GM21717 (cell line): ENCODE measurements at regions not wholly inside any gene's neighbourhood (a gene's known extent, or its start where the extent isn't known, plus 50 kb on each side); places are given as distances from the start of the nearest gene placed in this dataset.
"Not testable (repeated sequence)": the region's sequence is repeated elsewhere in the genome, so short reads cannot be mapped to it uniquely, and the experiment has no call there.

Experiments used
- ATAC-seq: cut with Tn5 transposase; IDR thresholded peaks from one replicate; pipeline ENCODE4 v1.9.1; 2021; ENCODE audit warnings: mild to moderate bottlenecking, moderate library complexity; ENCODE audit not compliant: unreplicated experiment

DNA sequence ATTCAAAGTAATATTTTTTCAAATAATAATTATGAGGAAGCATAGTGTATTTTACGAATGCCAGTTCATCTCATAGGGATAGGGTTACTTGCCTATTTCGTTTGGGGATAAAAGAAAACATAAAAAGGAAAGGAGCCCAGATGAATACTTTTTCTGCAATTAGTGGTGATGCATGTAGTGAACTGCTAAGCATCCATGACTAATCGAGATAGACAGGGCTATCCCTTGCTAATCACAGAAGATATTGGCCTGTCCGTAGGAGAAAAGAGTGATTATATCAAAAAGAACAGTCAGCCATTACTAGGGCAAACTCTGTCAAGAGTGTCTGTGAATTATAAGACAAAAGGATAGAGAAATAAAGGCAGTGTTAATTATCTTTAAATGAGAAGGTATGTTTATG, 746.1 kb downstream of the C4orf33 start:
- ATAC-seq, result no peak

DNA sequence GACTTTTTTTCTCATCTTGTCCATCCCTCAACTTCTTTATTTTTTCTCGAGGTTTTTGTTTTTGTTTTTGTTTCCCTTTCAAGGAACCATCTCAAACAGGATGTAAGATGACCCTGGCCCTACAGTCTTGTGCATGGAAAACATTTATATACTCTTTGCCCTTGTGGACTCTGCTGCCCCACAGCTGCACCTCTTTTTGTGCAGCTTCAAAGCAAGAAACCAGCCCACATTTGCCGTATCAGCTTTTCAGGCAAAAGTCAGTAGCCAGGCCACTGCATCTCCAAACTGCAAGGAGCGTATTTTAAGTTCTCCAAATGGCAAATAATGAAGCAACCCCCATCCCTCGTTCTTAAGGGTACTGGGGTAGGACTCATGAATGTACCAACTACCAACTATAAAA, 756.5 kb downstream of the C4orf33 start:
- ATAC-seq, result no peak

DNA sequence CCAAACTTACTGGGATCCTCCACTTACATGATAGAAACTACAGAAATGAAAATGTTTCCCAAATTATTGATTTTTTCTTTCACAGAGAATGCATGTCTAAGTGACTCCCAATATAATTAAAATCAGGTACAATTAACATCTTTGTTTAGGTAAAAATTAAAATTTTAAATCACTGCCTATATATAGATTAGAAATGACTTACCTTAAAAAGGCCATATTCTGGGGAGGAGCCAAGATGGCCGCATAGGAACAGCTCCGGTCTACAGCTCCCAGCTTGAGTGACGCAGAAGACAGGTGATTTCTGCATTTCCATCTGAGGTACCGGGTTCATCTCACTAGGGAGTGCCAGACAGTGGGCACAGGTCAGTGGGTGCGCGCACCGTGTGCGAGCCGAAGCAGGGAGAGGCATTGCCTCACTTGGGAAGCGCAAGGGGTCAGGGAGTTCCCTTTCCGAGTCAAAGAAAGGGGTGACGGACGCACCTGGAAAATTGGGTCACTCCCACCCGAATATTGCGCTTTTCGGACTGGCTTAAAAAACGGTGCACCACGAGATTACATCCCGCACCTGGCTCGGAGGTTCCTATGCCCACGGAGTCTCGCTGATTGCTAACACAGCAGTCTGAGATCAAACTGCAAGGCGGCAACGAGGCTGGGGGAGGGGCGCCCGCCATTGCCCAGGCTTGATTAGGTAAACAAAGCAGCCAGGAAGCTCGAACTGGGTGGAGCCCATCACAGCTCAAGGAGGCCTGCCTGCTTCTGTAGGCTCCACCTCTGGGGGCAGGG, 757.9 kb downstream of the C4orf33 start:
- not testable (repeated sequence) for ATAC-seq

DNA sequence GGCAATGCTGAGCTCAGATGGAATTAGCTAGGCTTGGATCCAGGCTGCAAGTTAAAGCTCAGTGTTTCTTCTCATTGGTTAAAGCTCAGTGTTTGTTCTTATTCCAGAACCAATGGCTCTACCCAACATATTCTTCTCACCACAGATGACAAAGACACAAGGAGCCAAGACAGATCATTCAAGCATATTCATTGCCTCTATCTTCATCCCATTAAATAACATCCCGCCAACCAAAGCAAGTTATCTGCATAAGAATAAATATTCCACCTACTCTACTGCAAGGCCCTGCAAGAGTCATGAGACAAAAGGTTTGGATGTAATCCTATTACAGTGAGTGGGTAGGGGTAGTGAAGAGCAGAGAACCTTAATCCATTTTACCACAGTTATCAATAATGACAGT, 766.5 kb downstream of the C4orf33 start:
- ATAC-seq, result no peak

DNA sequence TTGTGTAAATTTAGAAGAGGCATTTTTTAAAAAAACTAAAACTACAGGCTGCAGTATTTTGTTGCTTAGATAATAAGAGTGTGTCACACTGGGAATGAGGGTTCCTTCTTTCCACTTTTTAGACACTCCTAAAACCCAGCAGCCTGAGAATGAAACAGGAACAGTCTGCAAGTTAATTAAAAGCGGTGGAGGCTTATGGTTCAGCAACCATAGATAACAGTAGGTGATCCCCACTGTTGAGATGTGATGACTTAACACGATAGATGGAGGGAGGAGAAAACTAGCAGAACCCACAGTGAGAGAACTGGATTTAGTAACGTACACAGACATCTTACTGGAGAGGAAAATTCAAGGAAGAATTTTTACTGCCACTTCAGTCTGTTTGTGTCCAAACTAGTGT, 767.3 kb downstream of the C4orf33 start:
- no peak for ATAC-seq

DNA sequence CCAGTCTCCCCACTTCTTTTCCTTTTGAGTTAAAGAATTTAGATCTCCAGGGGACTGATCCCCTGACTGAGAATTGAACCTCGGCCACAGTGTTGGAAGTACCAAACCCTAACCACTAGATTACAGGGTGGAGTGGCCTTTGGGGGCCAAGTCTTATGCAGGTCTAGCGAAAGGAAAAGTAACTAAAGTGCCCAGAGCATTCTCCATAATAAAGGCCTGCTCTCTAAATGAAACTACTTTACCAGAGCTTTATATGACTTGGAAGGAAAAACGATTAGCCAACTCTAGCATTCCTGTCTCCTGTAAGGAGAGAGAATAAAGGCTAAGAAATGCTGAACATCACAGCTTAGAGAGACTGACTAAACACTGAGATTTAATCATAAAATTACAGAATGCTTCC, 788.0 kb downstream of the C4orf33 start:
- ATAC-seq, result no peak

DNA sequence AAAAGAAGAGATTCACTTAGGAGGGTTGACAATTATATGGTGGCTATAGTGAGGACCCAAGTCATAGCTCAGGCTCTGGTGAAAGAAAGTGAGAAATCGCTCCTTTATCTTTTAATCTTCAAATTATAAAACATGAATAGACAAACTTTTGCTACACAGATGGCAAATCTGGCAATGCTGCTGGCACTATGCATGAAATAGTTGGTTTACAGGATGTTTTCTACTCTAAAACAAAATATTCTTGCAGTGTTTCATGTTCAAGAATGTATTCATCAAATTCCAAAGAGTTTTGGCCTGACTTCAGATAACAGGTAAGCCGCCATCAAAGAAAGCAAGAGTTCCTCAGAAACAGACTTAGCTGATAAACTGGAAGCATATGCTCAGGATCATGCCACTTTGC, 801.2 kb downstream of the C4orf33 start:
- no peak for ATAC-seq

DNA sequence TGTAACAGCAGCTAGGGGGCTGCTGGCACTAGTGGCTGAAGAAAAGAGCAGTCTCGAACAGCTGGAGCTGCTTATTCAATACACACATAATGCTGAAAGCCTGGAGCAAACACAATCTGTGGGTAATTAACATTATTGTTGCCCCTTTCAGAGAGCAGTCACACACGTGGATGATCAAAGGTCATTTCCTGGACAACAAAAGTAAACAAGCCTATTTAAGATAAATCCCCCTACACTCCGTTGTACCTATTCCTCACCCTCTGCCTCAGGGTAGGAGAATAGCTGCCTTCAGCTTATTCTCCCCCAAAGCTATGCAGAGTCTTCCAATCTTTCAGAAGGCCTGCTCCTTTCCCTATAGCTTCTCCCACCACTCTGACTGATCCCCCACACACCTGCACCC, 803.9 kb downstream of the C4orf33 start:
- no peak for ATAC-seq

DNA sequence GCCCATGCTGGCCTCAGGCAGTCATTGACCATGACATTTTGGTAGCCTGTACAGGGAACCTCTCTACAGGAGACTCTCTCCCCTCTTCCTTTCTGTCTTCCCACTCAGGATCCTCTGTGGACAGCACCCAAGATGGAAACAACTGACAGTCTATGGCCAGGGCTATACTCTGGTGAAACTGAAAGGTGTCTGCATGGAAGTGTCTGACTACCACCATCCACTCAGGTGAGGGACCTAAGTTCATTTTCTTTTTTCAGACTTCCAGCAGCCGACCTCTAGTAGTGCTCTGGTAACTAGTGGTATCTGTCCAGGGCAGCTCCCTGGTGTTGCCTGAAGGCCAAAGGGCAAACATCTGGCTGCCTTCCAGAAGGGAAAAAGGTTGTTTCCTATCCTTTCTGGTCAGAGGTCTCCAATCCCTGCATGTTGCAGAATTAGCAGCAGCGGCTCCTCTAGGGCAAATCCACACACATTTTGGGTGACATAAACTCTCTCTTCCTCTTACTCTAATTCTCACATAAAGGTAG, 804.5 kb downstream of the C4orf33 start:
- no peak for ATAC-seq

DNA sequence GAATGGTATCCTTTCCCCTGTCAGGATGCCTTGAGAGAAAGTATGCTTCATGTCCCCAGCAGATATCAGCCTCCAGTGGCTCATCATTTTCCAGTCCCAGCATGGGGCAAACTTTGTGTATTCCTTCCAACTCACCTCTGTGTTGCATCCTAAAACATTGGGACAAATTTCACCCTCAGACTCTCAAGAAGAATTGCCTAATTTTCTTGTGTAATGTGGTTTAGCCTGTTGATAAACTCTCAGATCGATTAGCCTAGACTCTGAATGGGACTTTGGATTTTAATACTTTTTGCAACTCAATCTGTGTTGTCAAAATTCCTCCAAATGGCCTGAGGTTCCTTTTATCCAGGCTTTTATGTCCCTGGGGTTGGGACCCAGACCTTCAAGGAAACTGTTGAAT, 805.3 kb downstream of the C4orf33 start:
- ATAC-seq, result no peak

DNA sequence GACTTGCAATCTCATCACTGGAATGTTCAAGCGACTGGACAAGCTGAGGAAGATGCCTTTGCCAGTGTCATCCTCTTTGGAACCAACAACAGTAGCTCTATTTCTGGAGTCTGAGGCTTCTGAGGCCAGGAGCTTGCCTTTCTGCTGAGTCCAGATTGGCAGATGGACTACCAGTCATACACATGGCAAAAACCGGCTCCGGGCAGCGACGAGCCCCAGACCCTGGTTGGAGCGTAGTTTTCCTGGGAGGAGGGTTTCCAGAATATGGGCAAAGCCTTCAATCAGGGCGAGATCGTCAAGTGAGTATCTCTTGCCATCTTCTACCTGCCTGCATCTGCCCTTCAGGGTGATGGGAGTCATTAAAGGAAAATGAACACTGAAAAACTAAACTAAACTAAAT, 807.9 kb downstream of the C4orf33 start:
- no peak for ATAC-seq

DNA sequence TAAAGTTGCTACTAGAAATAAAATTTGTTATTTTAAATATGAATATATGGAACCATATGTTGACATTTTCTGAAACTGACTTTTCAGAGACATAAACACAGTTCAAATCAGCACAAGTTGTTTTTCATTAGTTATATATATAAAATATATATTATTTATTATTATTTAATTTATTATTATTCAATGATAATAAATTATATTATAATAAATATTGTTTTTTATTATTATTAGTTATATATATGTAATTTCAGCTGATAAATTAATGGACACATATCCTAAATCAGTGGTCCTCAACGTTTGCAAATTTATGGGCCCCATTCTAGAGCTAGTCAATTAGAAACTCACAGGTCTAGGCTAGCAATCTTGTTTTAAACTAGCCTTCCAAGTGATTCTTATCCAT, 809.3 kb downstream of the C4orf33 start:
- no peak for ATAC-seq

DNA sequence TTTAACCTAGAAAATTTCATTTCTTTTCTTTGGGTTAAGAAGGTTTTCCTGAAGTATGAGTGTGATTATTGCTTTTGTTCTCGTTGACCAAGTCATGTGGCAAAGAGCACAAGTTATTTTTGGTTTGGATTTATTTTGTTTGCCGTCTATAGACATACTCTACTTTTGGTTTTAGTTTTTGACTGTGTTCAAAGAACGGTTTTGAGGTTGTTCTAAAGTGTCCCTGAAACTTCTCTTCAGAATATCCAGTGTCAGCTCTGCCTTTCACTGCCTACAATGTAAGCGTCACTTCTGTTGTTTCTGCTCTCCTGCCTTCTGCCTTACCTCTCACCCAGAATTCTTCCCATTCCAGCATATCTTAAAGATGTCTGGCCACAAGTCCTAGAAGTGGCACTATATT, 812.2 kb downstream of the C4orf33 start:
- ATAC-seq, result no peak

DNA sequence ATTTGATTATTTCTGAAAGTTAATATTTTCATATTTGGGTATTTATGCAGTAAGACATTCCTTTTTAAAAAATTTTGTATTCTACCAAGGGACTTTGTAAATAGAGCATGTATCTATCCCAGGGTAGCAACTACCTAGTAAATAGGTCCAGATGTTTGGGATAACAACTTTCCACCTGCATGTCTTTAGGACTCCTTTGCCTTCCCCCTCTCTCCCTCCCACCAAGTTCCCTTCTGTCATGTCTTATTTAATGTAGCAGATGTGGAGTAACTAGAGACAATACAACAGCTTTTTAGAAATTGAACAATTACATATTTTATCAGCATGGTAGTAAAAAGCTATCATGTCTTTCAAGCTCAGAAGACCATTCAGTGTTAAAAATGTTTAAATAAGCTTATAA, 821.0 kb downstream of the C4orf33 start:
- ATAC-seq, result no peak

DNA sequence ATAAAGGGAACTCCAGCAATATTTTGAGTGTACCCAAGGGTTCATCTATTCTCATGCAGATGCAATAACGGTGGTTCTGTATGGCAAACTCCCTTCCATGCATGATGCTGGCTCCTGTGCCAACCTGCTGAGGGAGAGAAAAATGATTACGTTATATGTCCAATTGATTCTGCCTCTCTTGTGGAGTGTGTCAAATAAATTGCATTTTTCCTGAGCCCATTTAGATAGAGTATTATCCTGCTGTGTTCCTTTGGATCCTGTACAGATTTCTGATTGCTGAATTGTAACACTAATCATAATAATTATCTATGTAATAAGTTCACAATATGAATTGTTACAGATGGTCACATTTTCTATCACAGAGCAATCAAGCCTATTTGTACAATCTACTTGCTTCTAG, 821.7 kb downstream of the C4orf33 start:
- no peak for ATAC-seq

DNA sequence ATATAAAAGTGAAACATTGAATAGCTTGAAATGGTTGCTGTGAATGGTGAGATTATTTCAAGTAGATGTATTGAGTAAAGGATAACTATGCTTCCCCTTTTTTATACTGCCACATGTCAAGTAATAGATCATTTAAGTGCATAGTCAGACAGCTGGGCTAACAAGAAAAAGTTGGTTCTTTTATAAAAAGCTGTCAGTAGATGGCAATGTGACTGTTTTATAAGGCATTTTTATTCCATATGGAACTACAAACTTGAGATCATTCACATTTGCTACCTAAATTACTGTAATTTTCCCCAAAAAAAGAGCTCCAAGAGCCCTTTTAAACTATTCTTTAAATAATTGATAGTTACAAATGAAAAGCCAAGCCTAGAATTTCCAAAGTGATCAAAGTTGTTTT, 831.0 kb downstream of the C4orf33 start:
- ATAC-seq, result no peak

DNA sequence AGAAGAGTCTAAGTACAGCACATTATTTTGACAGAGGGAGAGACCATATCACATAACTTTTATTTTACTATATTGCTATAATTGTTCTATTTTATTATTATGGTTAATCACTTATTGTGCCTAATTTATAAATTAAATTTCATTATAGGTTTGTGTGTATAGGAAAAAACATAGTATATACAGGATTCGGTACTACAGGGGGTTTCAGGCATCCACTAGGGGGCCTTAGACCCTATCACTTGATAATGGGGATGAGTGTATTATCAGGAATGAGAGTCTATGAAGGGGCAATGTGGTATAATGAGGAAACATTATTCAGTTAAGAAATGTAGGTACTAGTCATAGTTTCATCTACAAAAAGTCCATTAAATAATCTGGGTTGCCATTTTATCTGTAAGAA, 833.1 kb downstream of the C4orf33 start:
- ATAC-seq, result no peak

DNA sequence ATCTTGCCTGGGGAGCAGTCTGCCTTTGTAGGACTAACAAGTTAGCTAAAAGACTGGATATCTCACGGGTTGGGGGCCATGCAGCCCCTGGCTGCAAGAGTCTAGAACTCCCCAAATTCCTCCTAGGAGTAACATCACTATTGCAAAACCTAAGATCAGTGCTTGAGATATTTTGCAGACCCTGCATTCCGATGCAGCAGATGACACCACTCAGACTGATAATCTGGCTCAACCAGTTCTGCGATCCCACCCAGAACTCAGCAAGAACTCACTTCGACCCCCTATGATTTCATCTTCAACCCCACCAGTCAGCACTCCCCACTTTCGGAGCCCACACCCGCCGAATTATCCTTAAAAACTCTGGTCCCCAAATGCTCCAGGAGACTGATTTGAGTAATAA, 834.0 kb downstream of the C4orf33 start:
- no peak for ATAC-seq

DNA sequence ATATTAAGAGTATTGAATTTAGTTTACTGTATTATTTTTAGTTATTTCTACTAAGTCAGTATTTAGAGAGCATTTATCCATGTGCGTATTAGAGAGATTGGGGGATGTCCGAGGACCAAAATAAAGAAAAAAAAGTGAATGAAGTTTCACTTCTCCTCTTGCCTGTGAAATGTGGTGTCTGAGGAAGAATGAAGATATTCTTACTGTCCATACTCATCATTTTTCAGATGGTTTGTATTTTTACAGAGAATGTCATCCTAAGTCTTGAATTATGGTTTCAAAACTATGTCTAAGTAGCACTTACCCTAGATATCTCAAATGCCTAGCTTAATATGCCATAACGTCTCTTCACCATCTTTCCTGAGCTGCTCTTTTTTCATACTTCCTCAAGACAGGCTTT, 854.3 kb downstream of the C4orf33 start:
- no peak for ATAC-seq

DNA sequence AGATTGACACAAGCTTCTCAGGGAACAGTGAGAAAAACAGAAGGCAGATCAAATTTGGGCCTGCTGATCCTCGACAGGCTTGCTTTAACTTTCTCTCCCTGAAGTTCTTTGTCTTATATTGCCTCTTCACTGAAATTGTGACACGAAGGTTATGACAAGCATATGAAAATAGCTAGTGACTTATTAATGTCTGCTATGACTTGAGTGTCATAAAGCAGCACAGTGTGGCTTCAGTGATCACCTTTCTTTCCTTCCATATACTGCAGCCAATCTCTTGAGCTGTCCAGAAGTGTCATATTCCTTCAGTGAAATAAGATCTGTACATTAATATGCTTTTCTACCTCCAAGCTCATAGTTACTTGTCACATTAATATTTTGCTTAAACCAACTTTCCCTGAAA, 870.2 kb downstream of the C4orf33 start:
- ATAC-seq, result no peak

DNA sequence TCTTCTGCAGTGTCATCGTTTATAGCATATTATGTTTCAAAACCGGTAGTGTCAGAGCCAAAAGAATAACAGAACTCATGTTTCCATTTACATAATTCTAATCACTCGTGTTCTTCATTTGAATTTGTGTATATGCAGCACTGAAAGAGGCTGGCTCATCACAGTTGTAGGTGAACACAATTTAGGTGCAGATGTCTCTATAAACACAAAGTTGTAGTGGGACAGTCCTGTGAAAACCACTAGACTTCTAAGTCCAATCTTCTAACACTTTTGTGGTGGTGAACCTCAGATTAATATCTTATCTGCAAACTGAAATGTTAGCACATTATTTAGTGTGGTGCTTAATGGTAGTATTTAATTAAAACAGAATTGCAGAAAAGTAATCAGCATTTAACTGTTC, 872.4 kb downstream of the C4orf33 start:
- ATAC-seq, result no peak

DNA sequence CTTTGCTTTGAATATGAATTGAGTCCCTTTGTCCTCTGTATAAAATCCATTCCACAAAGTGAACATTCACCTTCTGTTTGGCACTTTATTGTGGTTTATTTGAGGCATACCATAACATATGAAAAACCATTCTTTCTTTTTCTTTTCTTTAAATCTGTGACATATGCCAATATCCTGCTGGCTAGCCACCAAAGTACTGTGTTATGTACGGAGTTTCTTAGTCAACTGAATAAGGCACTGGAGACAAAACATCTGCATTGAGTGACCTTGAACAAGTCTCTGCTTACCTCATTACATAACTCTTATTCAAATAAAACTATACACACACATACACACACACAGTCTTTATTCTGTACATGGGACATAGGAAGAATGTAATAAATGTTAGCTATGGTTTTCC, 872.8 kb downstream of the C4orf33 start:
- no peak for ATAC-seq

DNA sequence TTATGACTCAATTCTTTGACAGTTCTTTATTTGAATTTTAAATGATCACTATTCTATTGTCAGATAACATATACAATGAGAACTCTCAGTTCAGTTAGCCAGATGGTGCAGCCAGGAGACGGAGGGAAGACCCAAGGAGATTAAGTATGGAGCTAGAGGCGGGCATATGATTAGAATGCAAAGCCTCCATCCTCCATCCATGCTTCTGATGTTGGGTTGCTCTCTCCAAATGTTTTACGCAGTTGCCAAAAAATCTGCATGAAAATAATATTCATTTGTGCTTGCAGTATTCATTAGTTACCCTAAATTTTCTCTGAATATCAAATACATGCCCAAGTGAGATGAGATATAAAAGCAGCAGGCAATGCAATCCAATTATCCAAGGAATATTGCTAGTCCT, 874.8 kb downstream of the C4orf33 start:
- ATAC-seq, result no peak
